GM12878 (cell line): ENCODE measurements at regions not wholly inside any gene's neighbourhood (a gene's known extent, or its start where the extent isn't known, plus 50 kb on each side); places are given as distances from the start of the nearest gene placed in this dataset.

Source experiments
- ATAC-seq: fragments of 200-7000 bp; cut with Tn5 transposase; 3 replicates; pipeline ENCODE4 v1.9.1; 2020; ENCODE audit warnings: mild to moderate bottlenecking, moderate library complexity
- BruUV-seq: library from RNA; stranded (reverse); fragments of 400-500 nt; replicated peaks from 2 replicates; lab custom pipeline; 2021; lab: Mats Ljungman, UMichigan
- CTCF ChIA-PET: fragments of 300-600 bp; sonication (Branson Sonifier 250); formaldehyde crosslinking; extraction: SDS; loops from one replicate; lab custom pipeline; 2021; ENCODE audit warnings: inconsistent platforms; lab: Yijun Ruan, JAX
- POLR2A ChIA-PET: fragments of 350-600 bp; formaldehyde crosslinking; extraction: SDS; loops from one replicate; lab custom pipeline; 2021; ENCODE audit warnings: inconsistent platforms; lab: Charles Lee
- RAD21 ChIA-PET: fragments of 300-600 bp; sonication (Branson Sonifier 250); formaldehyde crosslinking; loops from one replicate; lab custom pipeline; 2023; ENCODE audit warnings: antibody characterized with exemption; ENCODE audit not compliant: unreplicated experiment; lab: Charles Lee
- SMC1A ChIA-PET: fragments of 300-600 bp; sonication (Branson Sonifier 250); formaldehyde crosslinking; loops from one replicate; lab custom pipeline; 2023; ENCODE audit not compliant: unreplicated experiment, uncharacterized antibody; lab: Charles Lee
- DNase-seq: peaks from one replicate; pipeline ENCODE4 v3.0.0-alpha.2; 2011; ENCODE audit warnings: low read depth, low spot score
- FAIRE-seq: peaks from 3 replicates; lab custom pipeline; 2011; peaks lifted over from hg19 to GRCh38; lab: Jason Lieb, UNC
- H2AFZ ChIP-seq: 2 replicates; pipeline ENCODE4 v1.6.0; 2011; ENCODE audit warnings: low read depth, low read length, control low read depth; ENCODE audit not compliant: control insufficient read depth
- H3K27ac ChIP-seq: 2 replicates; pipeline ENCODE4 v1.5.1; 2011; ENCODE audit warnings: control low read depth; ENCODE audit not compliant: control insufficient read depth, insufficient read depth
- H3K27me3 ChIP-seq, 2 experiments: replicated peaks in 1 of 2; 2 replicates each; pipeline versions ENCODE4 v1.6.0 to v1.6.1; 2011; ENCODE audit warnings: low read length in 1 of 2; ENCODE audit not compliant: control insufficient read depth in 2 of 2, insufficient read depth in 2 of 2
- H3K36me3 ChIP-seq, 2 experiments: 2 replicates each; pipeline ENCODE4 v1.5.1; 2011; ENCODE audit warnings: low read length in 1 of 2; ENCODE audit not compliant: control insufficient read depth in 2 of 2, insufficient read depth in 2 of 2
- H3K4me1 ChIP-seq: 2 replicates; pipeline ENCODE4 v1.6.1; 2011; ENCODE audit warnings: mild to moderate bottlenecking, low read length, moderate library complexity, mixed read lengths; ENCODE audit not compliant: control insufficient read depth, insufficient read depth
- H3K4me2 ChIP-seq: 2 replicates; pipeline ENCODE4 v1.6.0; 2011; ENCODE audit warnings: control low read depth; ENCODE audit not compliant: control insufficient read depth, insufficient read depth
- H3K4me3 ChIP-seq: fragments of 200-600 bp; sonication (generic); 2 replicates; pipeline ENCODE4 v1.5.1; 2016
- H3K79me2 ChIP-seq: 2 replicates; pipeline ENCODE4 v1.6.0; 2011; ENCODE audit warnings: low read length; ENCODE audit not compliant: control insufficient read depth, insufficient read depth
- H3K9ac ChIP-seq: 2 replicates; pipeline ENCODE4 v1.8.0; 2011; ENCODE audit warnings: low read length, control low read depth, mixed read lengths; ENCODE audit not compliant: control insufficient read depth, insufficient read depth
- H3K9me3 ChIP-seq: replicated peaks from 3 replicates; pipeline ENCODE4 v1.5.1; 2011; ENCODE audit warnings: mild to moderate bottlenecking, low read length; ENCODE audit not compliant: control insufficient read depth, insufficient read depth
- H4K20me1 ChIP-seq: 2 replicates; pipeline ENCODE4 v1.6.0; 2011; ENCODE audit not compliant: control insufficient read depth, insufficient read depth
- RAD21 ChIP-seq: IDR thresholded peaks from 2 replicates; pipeline ENCODE4 v1.6.1; 2011; ENCODE audit warnings: mild to moderate bottlenecking, low read depth, low read length, moderate library complexity; ENCODE audit not compliant: insufficient read depth
- SKIL ChIP-seq: fragments of 450-650 bp; IDR thresholded peaks from 2 replicates; pipeline ENCODE4 v1.6.1; 2017; ENCODE audit warnings: mild to moderate bottlenecking, low read depth, inconsistent platforms; ENCODE audit not compliant: poor library complexity, severe bottlenecking
- WGBS: methylation state at CpG from one replicate; pipeline ENCODE4 v1.1.6; 2016; ENCODE audit warnings: low lambda C conversion rate; ENCODE audit not compliant: insufficient replicate concordance, insufficient coverage; ENCODE audit errors: missing lambda C conversion rate; 5-methylcytosine and 5-hydroxymethylcytosine counted together
- in situ Hi-C: fragments of 300-500 bp; cut with MboI; formaldehyde crosslinking; loops from 9 replicates; pipeline ENCODE4 v1.14.3; 2018; ENCODE audit warnings: mixed read lengths
- intact Hi-C: fragments of 100-400 bp; cut with micrococcal nuclease; formaldehyde crosslinking; loops from one replicate; pipeline ENCODE4 v1.14.2; 2022; ENCODE audit not compliant: unreplicated experiment

- no peak for FAIRE-seq
Observed at GRCh38 chr2:167844714-167845530, 402.5 kb downstream of the STK39 start.

More at GRCh38 chr2:167844714-167845530, 402.5 kb downstream of the STK39 start:
- Histone ChIP-seq H3K27me3 (no peaks in the 10 kb centered on the region), H3K4me2 (no peak overlapping the region), H2AFZ (no peak overlapping the region), H3K9ac (no peak overlapping the region), H3K27ac (no peak overlapping the region), H4K20me1 (no peaks in the 10 kb centered on the region; the same call in 1 of the 2 replicates), H3K4me1 (no peaks in the 10 kb centered on the region), H3K9me3 (no peaks in the 10 kb centered on the region), H3K36me3 (no peaks in the 10 kb centered on the region), H3K79me2 (no peaks in the 10 kb centered on the region), H3K4me3 (no peak overlapping the region)
- no peak for DNase-seq
- ChIA-PET POLR2A (no interaction called here), CTCF (interaction anchor here (1.4 kb wide), 1 partner anchor 1305 kb away, joined by 4 read pairs; no protein-coding TSS in a partner anchor), RAD21 (no interaction called here), SMC1A (interaction anchor here (1.2 kb wide), 1 partner anchor 11 kb away, joined by 3 read pairs; no protein-coding TSS in a partner anchor)
- TF ChIP-seq RAD21, result 0 out of 2 replicates have a peak, but pooled peaks have one; percentile 11
- TF ChIP-seq SKIL, result no peak
- BruUV-seq, result no TSS peak
- intact Hi-C loops, result no loop called here
- in situ Hi-C loops, result no loop called here
- 21% methylated on average over 9 of the region's 9 CpGs for WGBS
- no peak for ATAC-seq
